T1000 (cell line): ENCODE measurements at regions not wholly inside any gene's neighbourhood (a gene's known extent, or its start where the extent isn't known, plus 50 kb on each side); places are given as distances from the start of the nearest gene placed in this dataset.
"Not testable (repeated sequence)": the region's sequence is repeated elsewhere in the genome, so short reads cannot be mapped to it uniquely, and the experiment has no call there.

ENCODE experiments used
- DNase-seq: peaks from one replicate; lab custom pipeline; 2025; ENCODE audit warnings: mixed read lengths; lab: John Stamatoyannopoulos, UW

- DNase-seq, result no peak
These were observed 179.9 kb upstream of the MBL2 start for GRCh38 chr10:52952391-52953055.

- no peak for DNase-seq
These were observed 179.2 kb upstream of the MBL2 start for GRCh38 chr10:52951824-52952223.

GRCh38 chr10:52950578-52950977, 178.0 kb upstream of the MBL2 start:
- DNase-seq, result no peak

DNA sequence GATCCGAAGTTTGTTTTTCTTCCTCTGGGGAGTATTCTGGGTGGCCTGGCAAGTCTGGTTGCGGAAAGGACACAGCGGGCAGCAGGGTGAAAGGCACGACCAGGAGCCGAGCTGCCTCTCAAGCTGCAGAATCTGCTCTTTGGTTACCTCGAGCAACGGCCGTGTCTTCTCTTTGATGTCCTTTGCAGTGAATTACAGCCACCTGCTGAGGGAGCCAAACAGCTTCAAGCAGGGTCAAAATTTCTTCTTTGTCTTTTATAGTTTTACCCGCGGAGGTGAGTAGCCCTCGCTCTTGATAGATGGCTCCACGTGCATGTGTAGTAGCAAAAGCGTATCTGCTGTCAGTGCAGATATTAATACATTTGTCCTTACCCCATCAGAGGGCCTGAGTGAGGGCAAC, 177.3 kb upstream of the MBL2 start:
- DNase-seq, result no peak

DNA sequence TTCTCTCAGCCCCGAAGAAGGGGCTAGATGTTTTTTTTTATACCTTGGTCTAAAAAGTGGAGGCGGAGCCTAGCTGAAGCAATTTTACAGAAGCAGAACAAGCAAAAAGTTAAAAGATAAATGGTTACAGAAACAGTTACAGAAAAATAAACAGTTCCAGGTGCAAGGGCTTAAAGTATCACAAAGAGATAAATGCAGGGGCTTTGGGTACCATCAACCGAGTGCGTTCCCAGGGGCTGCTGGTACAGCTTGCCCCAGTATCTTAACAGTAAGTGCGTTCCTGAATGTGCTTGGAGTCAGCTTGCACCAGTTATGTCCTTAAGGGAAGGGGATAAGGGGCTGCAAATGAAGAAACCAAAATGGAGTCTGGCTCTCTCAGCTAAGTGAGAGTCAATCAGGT, 173.9 kb upstream of the MBL2 start:
- DNase-seq, result no peak

- DNase-seq, result not testable (repeated sequence)
These were observed 172.9 kb upstream of the MBL2 start for GRCh38 chr10:52945521-52945920.

DNA sequence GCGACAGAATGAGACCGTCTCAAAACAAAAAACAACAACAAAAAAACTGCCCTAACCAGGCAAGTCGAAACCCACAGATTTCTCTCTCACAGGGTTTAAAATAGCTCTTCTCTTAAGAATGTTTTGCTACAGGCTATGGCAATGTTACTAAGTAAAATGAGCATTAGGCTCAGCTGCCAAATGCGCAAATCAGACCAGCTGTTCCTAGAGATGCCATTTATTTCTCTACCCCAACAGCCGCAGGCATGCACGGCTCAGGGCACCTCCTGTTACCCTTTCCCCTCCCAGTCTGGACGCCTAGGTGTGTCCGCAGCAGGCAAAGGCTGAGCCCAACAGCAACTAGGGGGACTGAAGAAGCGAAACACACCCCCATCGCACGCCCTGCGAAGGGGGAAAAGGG, 168.3 kb upstream of the MBL2 start:
- DNase-seq, result no peak

DNA sequence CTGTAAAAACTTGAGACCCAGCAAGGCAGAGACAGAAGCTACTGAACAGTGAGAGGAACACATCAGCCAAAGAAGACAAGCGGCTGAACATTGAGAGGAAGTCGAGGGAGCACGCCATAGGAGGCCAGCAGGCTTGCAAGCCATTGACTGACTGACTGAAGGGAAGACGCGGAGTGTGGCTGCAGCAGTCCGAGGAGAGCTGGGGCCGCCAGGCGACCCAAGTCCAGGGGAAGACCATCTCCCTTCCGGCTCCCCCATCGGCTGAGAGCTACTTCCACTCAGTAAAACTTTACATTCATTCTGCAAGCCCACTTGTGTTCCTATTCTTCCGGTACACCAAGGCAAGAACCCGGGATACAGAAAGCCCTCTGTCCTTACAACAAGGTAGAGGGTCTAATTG, 167.3 kb upstream of the MBL2 start:
- no peak for DNase-seq

- DNase-seq, result no peak
These were observed 161.2 kb upstream of the MBL2 start for GRCh38 chr10:52933748-52934147.

- DNase-seq, result no peak
These were observed 155.1 kb upstream of the MBL2 start for GRCh38 chr10:52927678-52928077.

GRCh38 chr10:52923520-52923919, 150.9 kb upstream of the MBL2 start:
- DNase-seq, result no peak

DNA sequence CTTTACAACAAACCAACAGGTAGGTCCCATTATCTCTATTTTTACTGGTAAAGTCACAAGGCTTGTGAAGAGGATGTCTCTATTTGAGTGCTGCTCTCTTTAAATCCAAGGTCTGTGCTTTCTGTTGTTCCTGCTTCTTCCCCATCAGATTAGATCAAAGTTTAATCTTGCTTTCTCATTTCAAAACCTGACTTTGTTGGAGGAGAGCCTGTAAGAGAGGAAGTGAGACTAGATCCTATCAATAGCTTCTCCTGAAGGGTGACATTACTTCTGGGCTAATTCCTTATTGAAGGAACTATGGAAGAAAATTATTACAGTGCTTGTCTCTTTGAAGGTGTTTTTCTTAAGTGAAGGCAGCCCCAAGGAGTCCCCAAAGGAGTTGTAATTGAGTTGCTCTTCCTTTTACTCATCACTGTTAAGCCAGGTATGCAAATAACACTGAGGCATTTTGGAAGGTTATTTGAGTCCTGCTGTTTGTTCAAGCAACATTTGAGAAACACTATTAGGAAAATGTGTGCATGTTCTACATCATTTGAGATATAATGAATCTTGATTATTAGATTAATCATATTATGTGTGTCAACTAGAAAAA, 146.2 kb upstream of the MBL2 start:
- DNase-seq, result no peak

DNA sequence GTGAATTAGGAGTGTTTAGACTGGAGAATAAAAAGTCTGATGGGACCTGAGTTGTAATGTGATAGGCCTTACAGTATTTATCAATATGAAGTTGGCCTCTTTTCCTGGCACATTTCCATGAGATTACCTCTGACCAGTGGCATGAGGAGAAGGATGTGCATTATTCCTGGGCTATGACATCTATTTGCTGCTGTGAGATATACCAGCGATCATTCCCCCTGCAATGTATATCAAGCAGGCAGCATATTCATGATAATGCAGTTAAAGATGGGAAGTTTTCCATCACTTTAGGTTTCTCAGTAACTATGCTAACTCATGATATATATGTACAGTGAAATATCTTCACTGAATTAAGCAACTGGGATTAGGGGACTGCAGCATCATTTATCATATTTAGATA, 142.8 kb upstream of the MBL2 start:
- no peak for DNase-seq

DNA sequence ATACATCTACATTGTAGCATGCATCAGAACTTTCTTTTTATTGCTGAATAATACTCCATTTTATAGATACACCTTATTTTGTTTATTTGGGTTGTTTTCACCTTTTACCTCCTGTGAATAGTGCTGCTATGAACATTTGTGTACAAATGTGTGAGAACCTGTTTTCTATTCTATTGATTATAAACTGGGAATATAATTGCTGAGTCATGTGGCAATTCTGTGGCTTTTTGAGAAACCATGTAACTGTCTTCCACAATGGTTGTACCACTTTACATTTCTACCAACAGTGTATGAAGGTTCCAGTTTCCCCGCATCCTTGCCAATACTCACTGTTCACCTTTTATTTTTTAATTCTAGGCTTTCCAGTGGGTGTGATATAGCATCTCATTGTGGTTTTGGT, 138.6 kb upstream of the MBL2 start:
- DNase-seq, result no peak

GRCh38 chr10:52908478-52908877, 135.9 kb upstream of the MBL2 start:
- no peak for DNase-seq

DNA sequence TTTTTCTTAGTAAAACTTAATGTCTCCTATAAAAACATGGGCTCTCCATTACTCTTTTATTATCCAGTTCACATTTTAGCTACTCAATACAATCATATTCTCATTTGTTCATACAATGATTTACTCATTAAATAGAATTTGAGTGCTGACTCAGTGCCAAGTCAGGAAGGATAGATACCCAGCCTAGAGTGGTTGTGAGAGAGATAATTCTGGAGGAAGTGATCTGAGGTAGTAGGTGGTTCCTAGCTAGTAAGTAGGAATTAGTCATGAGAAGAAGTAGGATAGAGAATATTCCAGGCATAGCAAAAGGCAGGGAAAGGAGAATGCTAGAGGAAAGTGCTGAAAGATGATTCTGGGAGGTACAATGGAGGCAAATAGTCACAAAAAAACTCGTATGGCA, 133.5 kb upstream of the MBL2 start:
- no peak for DNase-seq

GRCh38 chr10:52903397-52903938, 130.9 kb upstream of the MBL2 start:
- DNase-seq, result no peak

DNA sequence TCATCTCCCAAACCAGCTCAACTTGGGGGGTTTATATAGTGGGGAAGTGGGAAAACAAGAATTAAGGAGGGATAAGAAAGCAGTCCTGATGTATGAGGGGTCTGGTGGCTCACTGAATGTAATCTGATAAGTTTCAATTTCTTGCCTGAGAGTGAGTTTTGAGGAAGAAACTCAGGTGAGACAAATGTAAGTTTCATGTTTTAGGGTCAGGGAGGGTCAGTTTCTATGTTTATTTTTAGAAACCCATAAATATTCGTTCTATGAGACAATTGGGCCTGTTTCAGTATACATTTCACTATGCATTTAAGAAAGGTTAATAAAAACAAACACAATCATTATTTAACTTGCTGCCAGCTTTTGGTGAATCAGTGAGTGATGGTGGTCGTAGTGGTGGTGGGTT, 128.0 kb upstream of the MBL2 start:
- DNase-seq, result no peak

DNA sequence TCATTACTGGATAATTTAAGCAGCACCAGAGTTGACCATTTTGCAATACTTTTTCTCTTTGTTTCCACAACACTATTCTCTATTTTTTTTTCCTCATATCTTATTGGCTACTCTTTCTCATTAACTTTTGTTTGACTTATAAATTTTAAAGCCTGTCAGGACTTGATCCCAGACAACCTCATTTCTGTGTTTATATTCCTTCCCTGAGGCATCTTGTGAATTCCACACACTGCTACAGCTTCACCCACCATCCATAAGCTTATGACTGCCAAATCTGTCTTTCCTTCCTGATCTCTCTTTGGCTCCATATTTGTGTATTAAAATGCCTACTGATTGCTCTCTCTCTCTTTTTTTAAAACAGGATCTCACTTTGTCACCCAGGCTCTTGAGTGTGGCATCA, 124.6 kb upstream of the MBL2 start:
- no peak for DNase-seq

DNA sequence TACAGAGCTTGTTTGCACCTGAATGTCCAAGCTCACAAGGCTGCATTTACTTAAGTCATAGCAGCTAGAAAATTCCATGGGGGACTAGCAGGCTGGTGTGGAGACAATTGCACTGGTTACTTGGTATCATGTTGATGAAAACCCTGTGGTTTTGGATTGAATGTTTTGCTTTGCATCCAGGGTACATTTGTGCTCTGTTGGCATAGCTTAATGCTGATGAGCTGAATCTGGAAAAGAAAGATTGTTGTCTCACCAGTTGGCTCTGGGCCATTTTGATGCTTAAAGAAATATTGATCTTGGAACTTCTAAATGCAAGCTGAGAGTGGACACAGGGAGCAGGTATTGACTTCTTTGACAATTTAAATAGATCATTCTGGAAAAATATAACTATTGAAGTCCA, 122.5 kb upstream of the MBL2 start:
- no peak for DNase-seq

DNA sequence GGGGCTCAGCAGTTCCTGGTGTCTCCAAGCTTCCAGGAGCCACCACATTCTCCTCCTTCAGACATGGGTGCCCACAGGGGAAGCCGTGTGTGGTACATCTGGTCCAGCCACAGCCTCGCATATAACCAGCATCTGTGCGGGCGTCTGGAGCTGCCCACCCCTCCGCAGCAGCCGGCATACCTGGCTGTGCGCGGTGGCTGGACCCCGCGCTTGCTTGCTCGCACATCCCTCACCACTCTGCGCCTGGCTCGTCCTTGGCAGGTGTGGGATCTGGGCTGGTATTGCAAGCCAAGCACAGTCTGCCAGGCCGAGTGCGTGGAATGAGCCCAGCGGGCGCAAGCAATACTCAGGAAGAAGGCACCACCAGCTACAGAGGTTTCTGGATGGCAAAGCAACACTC, 117.7 kb upstream of the MBL2 start:
- DNase-seq, result no peak

DNA sequence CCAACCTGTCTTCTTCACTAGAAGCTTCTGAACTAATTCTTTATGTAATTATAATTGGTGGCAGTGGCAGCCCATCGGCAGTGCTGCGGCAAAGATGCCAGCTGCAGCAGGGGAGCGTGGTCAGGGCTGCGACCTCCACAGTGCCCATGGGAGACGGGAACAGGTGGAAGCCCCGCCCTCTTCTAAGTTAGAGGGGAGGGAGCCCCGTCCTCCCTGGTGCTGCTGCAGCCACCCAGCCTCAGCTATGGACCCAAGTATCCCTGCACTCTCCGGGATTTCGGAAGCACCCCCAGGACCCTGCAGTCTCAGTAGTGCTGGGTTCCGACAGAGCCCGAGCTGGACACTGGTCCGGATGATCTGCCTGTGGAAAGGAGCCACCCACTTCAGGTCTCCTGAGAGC, 117.0 kb upstream of the MBL2 start:
- no peak for DNase-seq

GRCh38 chr10:52883996-52884871, 111.7 kb upstream of the MBL2 start:
- DNase-seq, result peak; percentile 75
